DMS153 (cell line): ENCODE measurements at regions not wholly inside any gene's neighbourhood (a gene's known extent, or its start where the extent isn't known, plus 50 kb on each side); places are given as distances from the start of the nearest gene placed in this dataset.
"Not testable (repeated sequence)": the region's sequence is repeated elsewhere in the genome, so short reads cannot be mapped to it uniquely, and the experiment has no call there.

Experiments used
- DNase-seq: peaks from one replicate; lab custom pipeline; 2025; lab: John Stamatoyannopoulos, UW

- no peak for DNase-seq
These were observed 51.2 kb upstream of the MEX3C start for GRCh38 chr18:51248685-51249084.

DNA sequence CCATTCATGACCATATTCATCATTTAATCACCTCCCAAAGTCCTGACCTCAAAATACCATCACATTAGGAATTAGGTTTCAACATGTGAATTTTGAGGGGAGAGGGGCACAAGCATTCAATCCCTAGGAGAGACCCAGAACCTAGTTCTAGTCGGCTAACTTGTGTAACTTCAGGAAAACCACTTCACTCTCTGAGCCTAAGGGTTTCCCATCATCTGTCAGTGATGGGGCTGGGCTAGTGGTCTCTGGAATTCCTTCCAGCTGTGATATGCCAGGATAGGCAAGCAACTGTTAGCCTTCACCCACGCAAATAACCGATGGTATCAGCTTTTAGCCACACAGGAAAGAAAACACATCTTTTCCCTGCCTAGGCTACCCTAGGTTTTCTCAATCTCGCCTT is 52.5 kb upstream of the MEX3C start:
- DNase-seq = no peak

GRCh38 chr18:51250458-51251024 is 53.1 kb upstream of the MEX3C start:
- DNase-seq = no peak

- no peak for DNase-seq
These were observed 54.1 kb upstream of the MEX3C start for GRCh38 chr18:51251625-51252024.

- no peak for DNase-seq
These were observed 56.0 kb upstream of the MEX3C start for GRCh38 chr18:51253476-51253875.

DNA sequence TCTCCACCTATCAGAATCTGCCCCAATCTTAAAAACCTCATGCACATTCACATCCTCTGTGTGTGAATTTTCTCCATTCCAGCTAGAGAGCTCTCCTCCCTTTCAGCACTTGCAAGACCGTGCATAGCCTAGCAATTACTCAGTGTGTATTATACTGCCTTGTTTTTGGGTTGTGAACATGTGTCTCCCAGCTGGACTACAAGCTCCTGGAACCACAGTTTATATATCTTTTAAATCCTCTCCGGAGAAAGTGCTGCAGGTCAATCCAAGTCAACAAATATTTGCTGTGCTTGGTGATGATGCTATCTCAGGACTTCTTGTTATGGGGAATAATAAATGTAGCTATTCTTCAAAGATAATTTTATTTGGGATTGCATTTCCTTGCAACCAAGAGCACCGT is 58.2 kb upstream of the MEX3C start:
- no peak for DNase-seq

- DNase-seq = no peak
These were observed 59.7 kb upstream of the MEX3C start for GRCh38 chr18:51257150-51257549.

DNA sequence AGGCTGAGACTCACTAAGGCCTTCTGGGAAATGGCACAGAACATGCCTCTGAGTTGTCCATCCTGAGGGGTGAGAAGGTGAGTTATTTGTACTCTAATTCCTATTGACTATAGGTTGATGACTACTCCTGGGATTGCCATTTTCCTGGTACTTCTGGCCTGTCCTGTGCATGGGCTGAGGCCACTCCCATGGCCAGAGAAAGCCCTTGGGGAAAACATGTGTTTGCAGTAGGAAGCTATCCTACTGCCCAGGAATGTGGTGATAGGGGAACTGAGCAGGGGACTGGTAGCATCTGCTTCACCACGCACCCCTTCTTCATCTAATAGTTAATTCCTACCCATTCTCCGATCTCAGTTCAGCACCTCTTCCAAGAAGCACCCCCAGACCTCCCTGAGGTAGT is 62.6 kb upstream of the MEX3C start:
- DNase-seq = no peak

DNA sequence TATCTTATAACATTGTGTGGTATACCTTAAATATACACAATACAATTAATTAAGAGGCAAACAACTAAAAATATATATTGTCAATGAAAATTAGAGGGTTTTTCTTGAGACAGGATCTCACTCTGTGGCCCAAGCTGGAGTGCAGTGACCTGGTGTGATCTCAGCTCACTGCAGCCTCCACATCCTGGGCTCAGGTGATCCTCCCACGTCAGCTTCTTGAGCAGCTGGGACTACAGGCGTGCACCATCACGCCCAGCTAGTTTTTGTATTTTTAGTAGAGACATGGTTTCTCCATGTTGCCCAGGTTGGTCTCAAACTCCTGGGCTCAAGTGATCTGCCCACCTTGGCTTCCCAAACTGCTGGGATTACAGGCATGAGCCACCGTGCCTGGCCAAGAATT is 68.6 kb upstream of the MEX3C start:
- DNase-seq = not testable (repeated sequence)

DNA sequence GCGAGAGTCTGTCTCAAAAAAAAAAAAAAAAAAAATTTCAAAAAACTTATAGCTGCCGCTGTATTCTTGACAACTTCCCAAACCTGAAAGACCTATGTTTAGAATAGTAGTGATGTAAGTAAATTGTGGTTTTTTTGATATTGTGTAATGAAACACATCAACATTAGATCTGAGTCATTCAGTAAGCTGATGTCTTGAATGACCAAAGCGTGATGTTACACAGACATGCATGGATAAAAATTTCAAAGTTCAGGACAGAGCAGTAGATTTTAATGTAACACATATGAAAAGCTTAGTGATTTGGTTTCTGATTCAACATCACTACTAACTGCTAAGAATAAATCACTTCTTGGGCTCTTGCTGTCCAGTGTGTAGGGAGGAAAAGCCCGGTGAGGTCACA is 69.3 kb upstream of the MEX3C start:
- DNase-seq = no peak

DNA sequence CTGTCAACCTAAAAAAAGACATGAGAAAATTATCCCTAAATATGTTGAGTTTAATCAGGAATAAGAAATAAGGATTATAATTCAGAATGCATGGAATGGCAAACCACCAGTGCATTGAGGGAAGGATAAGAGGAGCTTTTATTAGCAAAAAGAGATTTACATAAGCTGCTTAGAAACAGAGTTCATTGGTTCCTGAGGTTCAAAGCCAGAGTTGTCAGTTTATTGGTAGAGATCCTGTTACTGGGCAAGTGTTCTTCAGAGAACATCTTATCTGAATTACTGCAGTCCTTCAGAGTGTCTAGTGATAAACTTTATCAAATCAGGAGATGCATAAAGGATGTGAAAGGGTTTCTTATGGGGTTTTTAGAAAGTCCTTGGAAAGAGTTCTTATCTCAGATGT is 76.0 kb upstream of the MEX3C start:
- DNase-seq = no peak

DNA sequence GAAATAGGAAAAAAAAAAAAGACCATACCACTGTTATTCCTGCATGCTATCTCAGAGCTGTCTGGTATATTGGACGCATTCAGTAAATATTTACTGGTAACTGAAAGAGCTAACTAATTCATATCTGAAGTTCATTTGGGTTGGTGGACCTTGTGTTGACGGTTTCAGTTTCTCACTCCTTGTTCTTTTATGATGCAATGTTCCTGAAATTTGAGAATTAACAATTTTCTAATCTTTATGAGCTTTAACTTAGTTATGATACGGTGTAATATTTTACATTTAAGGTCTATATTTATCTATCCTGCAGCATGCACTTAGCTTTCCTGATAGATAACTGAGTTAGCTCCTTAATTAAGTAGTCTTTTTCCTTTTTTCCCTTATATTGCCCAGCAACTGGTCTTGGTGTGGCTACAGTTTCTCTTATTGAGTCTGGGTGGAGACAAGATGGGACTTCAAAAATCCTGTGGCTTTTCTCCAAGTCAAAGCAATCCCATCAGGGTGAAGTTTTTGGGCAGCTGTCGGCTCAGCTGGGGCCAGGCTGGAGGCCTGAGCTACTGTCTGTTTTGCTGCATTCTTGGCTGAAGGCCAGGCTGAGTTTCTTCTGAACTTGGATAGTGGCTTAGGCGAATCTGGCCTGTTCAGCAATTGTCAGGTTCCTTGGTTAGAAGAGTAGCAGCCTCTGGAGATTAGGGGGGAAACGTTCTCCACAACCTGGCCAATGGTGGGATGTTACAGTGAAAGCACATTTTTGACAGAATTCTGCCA is 78.4 kb upstream of the MEX3C start:
- no peak for DNase-seq

- DNase-seq = no peak
These were observed 80.7 kb upstream of the MEX3C start for GRCh38 chr18:51278045-51278649.

- DNase-seq = no peak
These were observed 82.0 kb upstream of the MEX3C start for GRCh38 chr18:51279367-51279984.

GRCh38 chr18:51287818-51288508 is 90.5 kb upstream of the MEX3C start:
- no peak for DNase-seq

DNA sequence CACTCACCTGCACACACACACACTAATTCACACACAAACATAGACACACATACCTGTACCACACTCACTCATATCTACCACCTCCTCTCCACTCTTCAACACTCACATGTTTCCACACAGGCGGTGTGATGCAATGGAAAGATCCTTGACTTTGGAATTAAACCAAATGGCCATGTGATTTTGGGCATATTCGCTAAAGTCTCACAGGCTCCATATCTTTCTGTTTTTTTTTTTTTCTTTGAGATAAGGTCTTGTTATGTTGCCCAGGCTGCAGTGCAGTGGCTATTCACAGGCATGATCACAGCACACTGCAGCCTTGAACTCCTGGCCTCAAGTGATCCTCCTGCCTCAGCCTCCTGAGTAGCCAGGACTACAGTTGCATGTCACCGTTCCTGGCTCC is 91.1 kb upstream of the MEX3C start:
- DNase-seq = no peak

DNA sequence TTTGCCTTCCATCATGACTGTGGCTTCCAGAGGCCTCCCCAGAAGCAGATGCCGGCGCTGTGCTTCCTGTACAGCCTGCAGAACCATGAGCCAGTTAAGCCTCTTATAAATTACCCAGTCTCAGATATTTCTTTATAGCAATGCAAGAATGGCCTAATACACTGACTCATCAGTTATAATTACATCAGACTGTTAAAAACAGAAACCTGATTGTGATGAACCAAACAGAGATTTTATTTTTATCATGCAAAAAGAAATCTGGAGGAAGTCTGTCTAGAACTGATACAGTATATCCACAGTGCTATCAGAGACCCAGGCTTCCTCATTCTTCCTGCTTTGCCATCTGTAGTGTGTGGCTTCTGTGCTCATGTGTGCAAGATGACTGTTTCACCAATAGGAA is 93.4 kb upstream of the MEX3C start:
- DNase-seq = no peak

DNA sequence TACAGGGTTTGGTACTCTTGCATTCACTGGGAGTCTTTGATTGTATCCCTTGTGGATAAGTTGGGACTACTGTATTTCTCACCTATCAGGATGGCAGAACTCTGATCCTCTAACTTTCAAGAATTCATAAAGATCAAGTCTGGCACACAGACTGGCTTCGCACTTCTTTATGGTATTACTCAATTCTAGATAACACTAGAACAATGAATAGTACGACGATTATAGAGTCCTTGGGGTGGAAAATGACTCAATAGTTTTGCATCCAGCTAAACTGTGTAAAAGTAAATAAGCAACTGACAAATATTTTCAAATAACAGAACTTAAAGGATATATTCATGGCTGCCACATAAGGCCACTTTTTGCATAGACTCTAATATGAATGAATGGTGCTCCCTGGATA is 103.4 kb upstream of the MEX3C start:
- DNase-seq = no peak

DNA sequence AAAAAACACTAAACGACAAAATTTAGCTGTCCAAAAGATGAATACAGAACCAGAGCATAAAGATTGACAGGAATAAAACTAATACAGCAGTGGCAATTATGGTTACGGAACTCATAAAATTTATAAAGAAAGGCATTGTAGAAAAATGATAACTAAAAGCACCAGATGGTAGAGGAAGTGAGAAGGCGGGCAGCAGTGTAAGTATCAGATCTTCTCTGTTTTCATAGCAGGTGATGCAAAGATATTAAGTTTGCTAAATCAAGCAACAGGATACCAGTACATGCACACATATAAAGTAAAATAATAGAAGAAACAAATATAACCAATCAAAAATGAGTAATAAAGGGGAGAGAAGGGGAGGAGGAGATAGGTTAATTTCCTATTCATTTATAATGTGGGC is 103.9 kb upstream of the MEX3C start:
- no peak for DNase-seq

DNA sequence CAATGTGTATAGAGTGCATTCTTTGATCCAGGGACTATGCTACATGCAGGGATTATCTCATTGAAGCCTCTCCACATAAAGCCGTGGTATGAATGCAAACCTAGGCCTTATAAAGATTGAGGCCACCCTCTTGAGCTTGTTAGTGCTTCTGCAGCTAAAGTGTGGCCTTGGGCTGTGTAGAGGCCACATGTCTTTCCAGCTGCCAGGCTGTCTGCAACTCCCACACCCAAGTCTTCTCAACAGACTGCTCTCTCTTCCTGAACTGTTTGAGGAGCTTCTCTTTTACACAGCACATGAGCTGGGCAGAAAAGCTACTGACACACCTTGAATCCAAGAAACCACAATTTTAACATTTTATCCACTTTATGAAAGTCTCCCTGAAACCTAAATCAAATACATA is 119.2 kb upstream of the MEX3C start:
- DNase-seq = no peak

DNA sequence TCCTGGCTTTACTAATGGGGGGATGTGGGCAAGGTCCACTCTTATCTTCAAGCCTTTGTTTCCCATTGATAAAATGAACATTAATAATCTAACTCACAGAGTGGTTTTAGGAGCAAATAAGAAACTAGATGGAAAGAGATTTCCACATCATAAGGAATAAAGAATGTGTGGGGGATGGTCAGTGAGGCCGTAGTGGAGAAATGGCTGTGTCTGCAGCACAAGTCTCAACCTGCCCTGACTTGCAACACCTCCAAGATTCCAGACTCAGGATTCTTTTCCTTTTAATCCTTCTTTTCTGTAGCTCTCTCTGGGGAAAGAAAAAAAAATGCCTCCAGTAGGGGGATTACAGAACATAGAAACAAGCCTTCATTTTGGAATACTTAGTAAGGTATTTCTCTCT is 124.2 kb upstream of the MEX3C start:
- no peak for DNase-seq

GRCh38 chr18:51323961-51324360 is 126.5 kb upstream of the MEX3C start:
- no peak for DNase-seq

GRCh38 chr18:51330148-51330547 is 132.7 kb upstream of the MEX3C start:
- DNase-seq = no peak
